ENCODE measurements at regions not wholly inside any gene's neighbourhood (a gene's known extent, or its start where the extent isn't known, plus 50 kb on each side); places are given as distances from the start of the nearest gene placed in this dataset.

DNA sequence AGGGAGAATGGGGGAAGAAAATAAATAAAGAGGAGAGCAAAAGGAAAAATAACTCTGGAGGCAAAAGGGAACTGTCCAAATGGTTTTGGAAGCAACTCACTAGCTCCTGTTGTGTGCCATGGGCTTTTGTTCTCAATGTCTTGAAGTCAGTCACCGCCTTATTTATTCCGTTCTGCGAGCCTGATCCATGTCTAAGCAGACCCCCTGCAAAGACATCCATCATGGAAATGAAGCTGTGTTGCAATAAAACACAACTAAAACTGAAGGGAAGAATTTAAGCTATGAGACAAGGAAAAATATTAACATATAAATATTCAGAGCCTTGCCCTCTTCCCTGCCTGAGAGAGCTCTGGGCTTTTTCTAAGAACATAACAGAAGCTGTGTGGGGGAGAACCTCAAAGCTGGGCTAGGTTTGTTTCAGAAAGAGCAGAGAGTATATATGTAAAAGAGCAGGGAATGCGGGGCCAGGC lies 373.2 kb upstream of the CNR1 start:
- no peak for TF ChIP-seq POLR2AphosphoS5 (IDR thresholded peaks at IDR 0.05; ENCODE audit: low read depth)
- TF ChIP-seq, protein P1, sequence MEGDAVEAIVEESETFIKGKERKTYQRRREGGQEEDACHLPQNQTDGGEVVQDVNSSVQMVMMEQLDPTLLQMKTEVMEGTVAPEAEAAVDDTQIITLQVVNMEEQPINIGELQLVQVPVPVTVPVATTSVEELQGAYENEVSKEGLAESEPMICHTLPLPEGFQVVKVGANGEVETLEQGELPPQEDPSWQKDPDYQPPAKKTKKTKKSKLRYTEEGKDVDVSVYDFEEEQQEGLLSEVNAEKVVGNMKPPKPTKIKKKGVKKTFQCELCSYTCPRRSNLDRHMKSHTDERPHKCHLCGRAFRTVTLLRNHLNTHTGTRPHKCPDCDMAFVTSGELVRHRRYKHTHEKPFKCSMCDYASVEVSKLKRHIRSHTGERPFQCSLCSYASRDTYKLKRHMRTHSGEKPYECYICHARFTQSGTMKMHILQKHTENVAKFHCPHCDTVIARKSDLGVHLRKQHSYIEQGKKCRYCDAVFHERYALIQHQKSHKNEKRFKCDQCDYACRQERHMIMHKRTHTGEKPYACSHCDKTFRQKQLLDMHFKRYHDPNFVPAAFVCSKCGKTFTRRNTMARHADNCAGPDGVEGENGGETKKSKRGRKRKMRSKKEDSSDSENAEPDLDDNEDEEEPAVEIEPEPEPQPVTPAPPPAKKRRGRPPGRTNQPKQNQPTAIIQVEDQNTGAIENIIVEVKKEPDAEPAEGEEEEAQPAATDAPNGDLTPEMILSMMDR (IDR thresholded peaks at IDR 0.05; ENCODE audit: insufficient read depth, low read length), result no peak
- TF ChIP-seq GABPA (IDR thresholded peaks at IDR 0.05; ENCODE audit: low read depth), result no peak
- TF ChIP-seq REST (IDR thresholded peaks at IDR 0.05; ENCODE audit: insufficient replicate concordance, low read depth), result peak; percentile 76
- no peak for TF ChIP-seq SPI1 (IDR thresholded peaks at IDR 0.05; ENCODE audit: borderline replicate concordance, low read depth)
